GM18519 (cell line): ENCODE measurements at regions not wholly inside any gene's neighbourhood (a gene's known extent, or its start where the extent isn't known, plus 50 kb on each side); places are given as distances from the start of the nearest gene placed in this dataset.
"Not testable (repeated sequence)": the region's sequence is repeated elsewhere in the genome, so short reads cannot be mapped to it uniquely, and the experiment has no call there.

Experiments
- ATAC-seq: cut with Tn5 transposase; IDR thresholded peaks from one replicate; pipeline ENCODE4 v1.9.1; 2021; ENCODE audit warnings: mild to moderate bottlenecking, moderate library complexity; ENCODE audit not compliant: unreplicated experiment, low FRiP score

- ATAC-seq: no peak
Observed at GRCh38 chr10:62583876-62584615, 209.9 kb downstream of the ZNF365 start.

- no peak for ATAC-seq
Observed at GRCh38 chr10:62584731-62585130, 210.6 kb downstream of the ZNF365 start.

GRCh38 chr10:62585211-62585775 lies 211.1 kb downstream of the ZNF365 start:
- no peak for ATAC-seq

GRCh38 chr10:62587011-62587410 lies 212.8 kb downstream of the ZNF365 start:
- no peak for ATAC-seq

GRCh38 chr10:62588116-62588515 lies 213.9 kb downstream of the ZNF365 start:
- no peak for ATAC-seq

GRCh38 chr10:62589689-62590088 lies 214.8 kb upstream of the ADO start:
- ATAC-seq: no peak

GRCh38 chr10:62590306-62590705 lies 214.2 kb upstream of the ADO start:
- no peak for ATAC-seq

GRCh38 chr10:62594093-62594520 lies 210.4 kb upstream of the ADO start:
- no peak for ATAC-seq

GRCh38 chr10:62597226-62597625 lies 207.3 kb upstream of the ADO start:
- ATAC-seq: no peak

- no peak for ATAC-seq
Observed at GRCh38 chr10:62599161-62599560, 205.4 kb upstream of the ADO start.

- not testable (repeated sequence) for ATAC-seq
Observed at GRCh38 chr10:62606551-62606950, 198.0 kb upstream of the ADO start.

- ATAC-seq: not testable (repeated sequence)
Observed at GRCh38 chr10:62608189-62608875, 196.2 kb upstream of the ADO start.

GRCh38 chr10:62610649-62611229 lies 193.8 kb upstream of the ADO start:
- ATAC-seq: peak; percentile 60

- no peak for ATAC-seq
Observed at GRCh38 chr10:62613424-62613823, 191.1 kb upstream of the ADO start.

- ATAC-seq: no peak
Observed at GRCh38 chr10:62613859-62614258, 190.7 kb upstream of the ADO start.

- no peak for ATAC-seq
Observed at GRCh38 chr10:62614389-62615157, 189.9 kb upstream of the ADO start.

GRCh38 chr10:62616885-62617590 lies 187.5 kb upstream of the ADO start:
- no peak for ATAC-seq

- ATAC-seq: no peak
Observed at GRCh38 chr10:62617652-62618051, 186.9 kb upstream of the ADO start.

GRCh38 chr10:62618054-62618453 lies 186.5 kb upstream of the ADO start:
- no peak for ATAC-seq
